Heart left ventricle (tissue), 13 donors: ENCODE measurements at regions not wholly inside any gene's neighbourhood (a gene's known extent, or its start where the extent isn't known, plus 50 kb on each side); places are given as distances from the start of the nearest gene placed in this dataset.

Experiments used
- CTCF ChIP-seq, 12 donors: fragments of 200-600 bp; sonication (generic) in 4 of 12; IDR thresholded peaks; one replicate each; pipeline versions ENCODE4 v1.5.0 to v1.8.0; 2018 to 2022; ENCODE audit warnings: antibody characterized with exemption in 12 of 12, mild to moderate bottlenecking in 5 of 12
- POLR2A ChIP-seq, 2 donors: fragments of 450-650 bp; IDR thresholded peaks; one replicate each; pipeline ENCODE4 v1.6.1; 2017; ENCODE audit warnings: antibody characterized with exemption in 2 of 2, mild to moderate bottlenecking in 2 of 2, moderate library complexity in 2 of 2
- donor health status: ischemic (EF 13 %, LVEDD 7.1; RV severe dilation, severe dysfunction).
- donor health status: DM: no; HTN: yes; CAD: no.
- donor health status: DM: no; HTN: no; CAD: no.
- donor health status: ischemic (EF 25% LVEDD 6.9; RV normal size, moderate dysfunction).
- donor health status: ischemic (EF 25% LVEDD 5.7; RV mildly dilated, moderate dysfunction).
- donor health status: ischemic (EF 35%, LVEDD 5.7; RV mildly dilated, moderate dysfunction).
- donor health status: nonischemic (EF 11% LVEDD 7.7; RV severe dilation, severe dysfunction).
- donor health status: DM: yes; HTN: yes; CAD: no.
- donor health status: PGD.
- donor health status: ischemic (EF 29% LVEDD 5.4; RV normal size, mild dysfunction).
- donor health status: nonischemic (EF 23%, LVEDD 6.1; RV moderate dilation, normal function).

- no peak for TF ChIP-seq CTCF (IDR thresholded peaks at IDR 0.05)
- no peak for TF ChIP-seq POLR2A (IDR thresholded peaks at IDR 0.05)
Observed at GRCh38 chr21:38925478-38925877, 119.7 kb downstream of the ETS2 start.
